ENCODE measurements at regions not wholly inside any gene's neighbourhood (a gene's known extent, or its start where the extent isn't known, plus 50 kb on each side); places are given as distances from the start of the nearest gene placed in this dataset.

DNA sequence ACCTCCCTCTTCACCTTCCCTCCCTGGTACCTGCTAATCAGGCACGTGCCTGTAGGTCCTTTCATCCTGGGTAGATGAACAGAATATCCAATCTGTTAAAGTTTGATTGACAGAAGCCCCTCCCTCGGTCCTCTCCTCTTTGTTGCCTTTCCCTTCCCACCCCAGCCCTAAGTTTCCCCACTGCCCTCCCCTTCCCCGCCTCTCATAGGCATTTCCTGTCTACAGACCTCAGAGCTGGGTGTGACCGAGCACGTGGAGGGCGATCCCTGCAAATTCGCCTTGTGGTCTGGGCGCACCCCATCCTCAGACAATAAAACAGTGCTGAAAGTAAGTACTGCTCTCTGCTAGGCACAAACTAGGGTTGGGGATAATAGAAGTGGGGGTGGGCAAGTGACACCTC lies 239.2 kb upstream of the UMPS start:
- H2BK12ac ChIP-seq (ENCODE audit: low read length) = no peak overlapping the region
- H3K79me1 ChIP-seq (ENCODE audit: low read depth, low read length) = no peaks in the 10 kb centered on the region
- no peak overlapping the region for H3K27ac ChIP-seq (replicated peaks; ENCODE audit: low read length)
- no peak overlapping the region for H2BK5ac ChIP-seq (ENCODE audit: low read length)
- no peak overlapping the region for H3K4me3 ChIP-seq (ENCODE audit: low read length in 2 of 2)
- no peak overlapping the region for H3K14ac ChIP-seq (ENCODE audit: low read length)
- no peak overlapping the region for H3K18ac ChIP-seq (ENCODE audit: low read length)
- no peak overlapping the region for H3K4me2 ChIP-seq (ENCODE audit: insufficient read depth, low read length, poor library complexity, severe bottlenecking)
- no peaks in the 10 kb centered on the region for H3K27me3 ChIP-seq (ENCODE audit: control insufficient read depth in 3 of 3, insufficient read depth in 3 of 3, low read depth in 1 of 3, low read length in 3 of 3)
- no peak for DNase-seq (ENCODE audit: low spot score)
- H4K91ac ChIP-seq (ENCODE audit: low read depth, low read length, poor library complexity) = no peak overlapping the region
- no peak overlapping the region for H2AK5ac ChIP-seq (ENCODE audit: low read depth, low read length)
- H3K4me1 ChIP-seq (ENCODE audit: control insufficient read depth in 2 of 2, insufficient read depth in 1 of 2, low read depth in 1 of 2, low read length in 2 of 2) = no peaks in the 10 kb centered on the region
- H4K8ac ChIP-seq (ENCODE audit: low read depth, low read length) = no peak overlapping the region
- H3K23ac ChIP-seq (ENCODE audit: low read depth, low read length, poor library complexity) = no peak overlapping the region
- H3K36me3 ChIP-seq (replicated peaks in 1 of 2; ENCODE audit: control insufficient read depth in 2 of 2, insufficient read depth in 2 of 2, low read length in 2 of 2) = peaks cover 0 to 27% of the 10 kb centered on the region in 2 donors
- no peak overlapping the region for H3K4ac ChIP-seq (ENCODE audit: low read length)
- WGBS, 2 donors (ENCODE audit: extremely low coverage in 2 of 2, insufficient read length in 2 of 2, insufficient replicate concordance in 1 of 2) = no CpG with 5 or more reads among the region's 8 CpGs
- no peak overlapping the region for H3K9ac ChIP-seq (ENCODE audit: low read depth, low read length, poor library complexity)
- no peak overlapping the region for H2AFZ ChIP-seq (ENCODE audit: low read length)
- no peaks in the 10 kb centered on the region for H3K9me3 ChIP-seq (replicated peaks in 1 of 2; ENCODE audit: control insufficient read depth in 2 of 2, insufficient read depth in 1 of 2, low read depth in 1 of 2, low read length in 2 of 2)
- H2BK120ac ChIP-seq (ENCODE audit: low read depth, low read length) = no peak overlapping the region
- no peak overlapping the region for H2BK15ac ChIP-seq (ENCODE audit: low read length)

DNA sequence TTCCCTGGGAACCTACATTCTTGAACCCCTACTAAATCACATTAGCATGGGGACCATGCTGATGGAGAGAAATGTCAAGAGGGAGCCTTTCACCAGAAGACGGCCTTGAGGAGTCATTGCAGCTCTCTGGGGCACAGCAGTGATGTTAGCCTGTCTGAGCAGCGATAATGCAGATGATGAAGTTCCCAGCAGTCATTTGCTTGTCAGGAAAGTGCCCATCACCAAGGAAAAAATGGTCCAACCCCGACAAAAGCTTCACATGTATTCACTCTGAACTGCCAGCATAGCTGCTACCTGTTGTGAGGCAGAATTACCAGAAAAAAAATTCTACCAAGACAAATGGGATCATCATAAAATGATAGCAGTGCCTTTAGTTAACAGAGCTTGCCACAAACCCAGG lies 238.4 kb upstream of the UMPS start:
- H3K23ac ChIP-seq (ENCODE audit: low read depth, low read length, poor library complexity) = no peak overlapping the region
- H3K27me3 ChIP-seq (ENCODE audit: control insufficient read depth in 3 of 3, insufficient read depth in 3 of 3, low read depth in 1 of 3, low read length in 3 of 3) = no peaks in the 10 kb centered on the region
- H2BK12ac ChIP-seq (ENCODE audit: low read length) = no peak overlapping the region
- H3K4ac ChIP-seq (ENCODE audit: low read length) = no peak overlapping the region
- H2BK5ac ChIP-seq (ENCODE audit: low read length) = no peak overlapping the region
- H3K4me2 ChIP-seq (ENCODE audit: insufficient read depth, low read length, poor library complexity, severe bottlenecking) = no peak overlapping the region
- H3K9me3 ChIP-seq (replicated peaks in 1 of 2; ENCODE audit: control insufficient read depth in 2 of 2, insufficient read depth in 1 of 2, low read depth in 1 of 2, low read length in 2 of 2) = no peaks in the 10 kb centered on the region
- H3K36me3 ChIP-seq (replicated peaks in 1 of 2; ENCODE audit: control insufficient read depth in 2 of 2, insufficient read depth in 2 of 2, low read length in 2 of 2) = peaks cover 0 to 30% of the 10 kb centered on the region in 2 donors
- no peak for DNase-seq (ENCODE audit: low spot score)
- no peak overlapping the region for H3K9ac ChIP-seq (ENCODE audit: low read depth, low read length, poor library complexity)
- H3K79me1 ChIP-seq (ENCODE audit: low read depth, low read length) = no peaks in the 10 kb centered on the region
- no peak overlapping the region for H3K4me3 ChIP-seq (ENCODE audit: low read length in 2 of 2)
- H3K4me1 ChIP-seq (ENCODE audit: control insufficient read depth in 2 of 2, insufficient read depth in 1 of 2, low read depth in 1 of 2, low read length in 2 of 2) = no peaks in the 10 kb centered on the region
- no peak overlapping the region for H3K27ac ChIP-seq (replicated peaks; ENCODE audit: low read length)
- H2AK5ac ChIP-seq (ENCODE audit: low read depth, low read length) = no peak overlapping the region
- no peak overlapping the region for H4K8ac ChIP-seq (ENCODE audit: low read depth, low read length)
- no peak overlapping the region for H3K14ac ChIP-seq (ENCODE audit: low read length)
- WGBS, 2 donors (ENCODE audit: extremely low coverage in 2 of 2, insufficient read length in 2 of 2, insufficient replicate concordance in 1 of 2) = no CpG with 5 or more reads among the region's 3 CpGs
- no peak overlapping the region for H2BK120ac ChIP-seq (ENCODE audit: low read depth, low read length)
- H2BK15ac ChIP-seq (ENCODE audit: low read length) = no peak overlapping the region
- H4K91ac ChIP-seq (ENCODE audit: low read depth, low read length, poor library complexity) = no peak overlapping the region
- H3K18ac ChIP-seq (ENCODE audit: low read length) = no peak overlapping the region
- H2AFZ ChIP-seq (ENCODE audit: low read length) = no peak overlapping the region

DNA sequence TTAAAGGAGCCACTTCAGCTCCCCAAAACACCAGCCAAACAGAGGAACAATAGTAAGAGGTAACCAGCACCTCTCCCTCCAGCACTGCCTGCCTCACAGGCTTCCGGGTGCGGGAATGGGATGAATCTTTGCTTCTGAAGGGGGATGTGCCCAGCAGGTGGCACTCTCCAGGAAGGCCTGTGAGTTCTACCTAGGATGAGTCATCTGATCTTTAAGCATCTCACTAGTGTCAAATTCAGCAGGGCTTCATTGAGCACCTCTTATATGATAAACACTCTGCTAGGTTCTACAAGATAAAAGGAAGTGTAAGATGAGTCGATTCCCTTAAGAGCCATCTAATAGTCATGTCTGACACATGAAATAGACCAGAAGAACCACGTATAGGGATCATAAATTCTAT lies 237.4 kb upstream of the UMPS start:
- H3K4me2 ChIP-seq (ENCODE audit: insufficient read depth, low read length, poor library complexity, severe bottlenecking) = no peak overlapping the region
- H3K27me3 ChIP-seq (ENCODE audit: control insufficient read depth in 3 of 3, insufficient read depth in 3 of 3, low read depth in 1 of 3, low read length in 3 of 3) = no peaks in the 10 kb centered on the region
- H2BK15ac ChIP-seq (ENCODE audit: low read length) = no peak overlapping the region
- H2BK120ac ChIP-seq (ENCODE audit: low read depth, low read length) = no peak overlapping the region
- no peaks in the 10 kb centered on the region for H3K9me3 ChIP-seq (replicated peaks in 1 of 2; ENCODE audit: control insufficient read depth in 2 of 2, insufficient read depth in 1 of 2, low read depth in 1 of 2, low read length in 2 of 2)
- H3K27ac ChIP-seq (replicated peaks; ENCODE audit: low read length) = no peak overlapping the region
- peaks cover 0 to 32% of the 10 kb centered on the region in 2 donors for H3K36me3 ChIP-seq (replicated peaks in 1 of 2; ENCODE audit: control insufficient read depth in 2 of 2, insufficient read depth in 2 of 2, low read length in 2 of 2)
- H3K23ac ChIP-seq (ENCODE audit: low read depth, low read length, poor library complexity) = no peak overlapping the region
- no peak overlapping the region for H2AFZ ChIP-seq (ENCODE audit: low read length)
- no peaks in the 10 kb centered on the region for H3K79me1 ChIP-seq (ENCODE audit: low read depth, low read length)
- no peak overlapping the region for H2BK12ac ChIP-seq (ENCODE audit: low read length)
- no peak overlapping the region for H3K4ac ChIP-seq (ENCODE audit: low read length)
- no peak overlapping the region for H4K91ac ChIP-seq (ENCODE audit: low read depth, low read length, poor library complexity)
- WGBS, 2 donors (ENCODE audit: extremely low coverage in 2 of 2, insufficient read length in 2 of 2, insufficient replicate concordance in 1 of 2) = no CpG with 5 or more reads among the region's 4 CpGs
- H2AK5ac ChIP-seq (ENCODE audit: low read depth, low read length) = no peak overlapping the region
- no peak overlapping the region for H4K8ac ChIP-seq (ENCODE audit: low read depth, low read length)
- no peak overlapping the region for H3K14ac ChIP-seq (ENCODE audit: low read length)
- no peak overlapping the region for H2BK5ac ChIP-seq (ENCODE audit: low read length)
- no peak overlapping the region for H3K18ac ChIP-seq (ENCODE audit: low read length)
- no peak overlapping the region for H3K9ac ChIP-seq (ENCODE audit: low read depth, low read length, poor library complexity)
- DNase-seq (ENCODE audit: low spot score) = no peak
- H3K4me3 ChIP-seq (ENCODE audit: low read length in 2 of 2) = no peak overlapping the region
- no peaks in the 10 kb centered on the region for H3K4me1 ChIP-seq (ENCODE audit: control insufficient read depth in 2 of 2, insufficient read depth in 1 of 2, low read depth in 1 of 2, low read length in 2 of 2)

DNA sequence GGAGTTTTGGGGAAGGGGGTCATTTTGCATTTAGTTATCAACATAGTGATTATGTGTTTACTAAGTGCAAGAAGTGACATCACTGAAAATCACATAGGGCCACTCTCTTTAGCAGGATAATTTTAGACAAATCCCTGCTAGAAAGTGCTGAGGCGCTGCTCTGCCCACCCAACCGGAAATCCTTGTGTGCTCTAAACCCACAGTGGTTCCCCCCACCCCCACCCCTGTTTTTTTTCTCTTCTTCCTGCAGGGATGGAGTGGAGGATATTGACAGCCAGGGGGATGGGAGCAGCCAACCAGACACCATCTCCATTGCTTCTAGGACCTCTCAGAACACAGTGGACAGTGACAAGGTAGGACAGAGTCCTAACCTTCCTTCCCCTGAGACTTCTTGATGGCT lies 234.2 kb upstream of the UMPS start:
- Histone ChIP-seq H4K91ac (ENCODE audit: low read depth, low read length, poor library complexity) (no peak overlapping the region), H2BK120ac (ENCODE audit: low read depth, low read length) (no peak overlapping the region), H4K8ac (ENCODE audit: low read depth, low read length) (no peak overlapping the region), H3K79me1 (ENCODE audit: low read depth, low read length) (no peaks in the 10 kb centered on the region), H2AFZ (ENCODE audit: low read length) (no peak overlapping the region), H3K18ac (ENCODE audit: low read length) (no peak overlapping the region), H2AK5ac (ENCODE audit: low read depth, low read length) (no peak overlapping the region), H3K4me3 (ENCODE audit: low read length in 2 of 2) (no peak overlapping the region), H3K4me1 (ENCODE audit: control insufficient read depth in 2 of 2, insufficient read depth in 1 of 2, low read depth in 1 of 2, low read length in 2 of 2) (no peaks in the 10 kb centered on the region), H3K9me3 (replicated peaks in 1 of 2; ENCODE audit: control insufficient read depth in 2 of 2, insufficient read depth in 1 of 2, low read depth in 1 of 2, low read length in 2 of 2) (no peaks in the 10 kb centered on the region), H3K23ac (ENCODE audit: low read depth, low read length, poor library complexity) (no peak overlapping the region), H2BK12ac (ENCODE audit: low read length) (no peak overlapping the region), H3K36me3 (replicated peaks in 1 of 2; ENCODE audit: control insufficient read depth in 2 of 2, insufficient read depth in 2 of 2, low read length in 2 of 2) (peaks cover 0 to 12% of the 10 kb centered on the region in 2 donors), H2BK15ac (ENCODE audit: low read length) (no peak overlapping the region), H3K9ac (ENCODE audit: low read depth, low read length, poor library complexity) (no peak overlapping the region), H3K14ac (ENCODE audit: low read length) (no peak overlapping the region), H2BK5ac (ENCODE audit: low read length) (no peak overlapping the region), H3K4ac (ENCODE audit: low read length) (no peak overlapping the region), H3K27me3 (ENCODE audit: control insufficient read depth in 3 of 3, insufficient read depth in 3 of 3, low read depth in 1 of 3, low read length in 3 of 3) (no peaks in the 10 kb centered on the region), H3K27ac (replicated peaks; ENCODE audit: low read length) (no peak overlapping the region), H3K4me2 (ENCODE audit: insufficient read depth, low read length, poor library complexity, severe bottlenecking) (no peak overlapping the region)
- WGBS, 2 donors (ENCODE audit: extremely low coverage in 2 of 2, insufficient read length in 2 of 2, insufficient replicate concordance in 1 of 2) = no CpG with 5 or more reads among the region's 2 CpGs
- no peak for DNase-seq (ENCODE audit: low spot score)

Data from neuronal stem cell (in vitro differentiated cells).